ENCODE measurements at regions not wholly inside any gene's neighbourhood (a gene's known extent, or its start where the extent isn't known, plus 50 kb on each side); places are given as distances from the start of the nearest gene placed in this dataset.

GRCh38 chr2:129757915-129758783 lies 221.3 kb upstream of the RAB6C start:
- intact Hi-C loops (cut with micrococcal nuclease; ENCODE audit: unreplicated experiment) = no loop called here
- CTCF ChIA-PET = no interaction called here
- Histone ChIP-seq H3K27ac (ENCODE audit: low read depth, low read length, poor library complexity, severe bottlenecking) (no peak overlapping the region), H3K36me3 (ENCODE audit: insufficient read depth, low read length, poor library complexity, severe bottlenecking) (no peaks in the 10 kb centered on the region), H3K9me3 (ENCODE audit: low read depth, low read length, poor library complexity, severe bottlenecking) (no peaks in the 10 kb centered on the region), H3K4me1 (ENCODE audit: insufficient read depth, low read length, poor library complexity, severe bottlenecking) (no peaks in the 10 kb centered on the region), H3K27me3 (replicated peaks; ENCODE audit: insufficient read depth, low read depth, low read length, poor library complexity) (no peaks in the 10 kb centered on the region), H3K4me3 (ENCODE audit: low read depth, low read length, poor library complexity, severe bottlenecking) (no peak overlapping the region)
- DNase-seq (ENCODE audit: low spot score) = no peak
- POLR2A ChIA-PET (ENCODE audit: low non-redundant PET) = no interaction called here
- BruUV-seq (replicated peaks) = no TSS peak
- TF ChIP-seq CTCF (conservative IDR thresholded peaks at IDR 0.05; ENCODE audit: low read depth, low read length) (0 out of 2 replicates have a peak, but pooled peaks have one; percentile 13), EZH2 (IDR thresholded peaks at IDR 0.05; ENCODE audit: borderline replicate concordance, low read depth, low read length, poor library complexity, severe bottlenecking) (no peak)

GRCh38 chr2:129758784-129759471 lies 220.5 kb upstream of the RAB6C start:
- DNase-seq (ENCODE audit: low spot score) = no peak

GRCh38 chr2:129759472-129760010 lies 219.9 kb upstream of the RAB6C start:
- DNase-seq (ENCODE audit: low spot score) = no peak
- no TSS peak for BruUV-seq (replicated peaks)
- H3K4me1 ChIP-seq (ENCODE audit: insufficient read depth, low read length, poor library complexity, severe bottlenecking) = no peaks in the 10 kb centered on the region
- H3K27ac ChIP-seq (ENCODE audit: low read depth, low read length, poor library complexity, severe bottlenecking) = no peak overlapping the region
- H3K36me3 ChIP-seq (ENCODE audit: insufficient read depth, low read length, poor library complexity, severe bottlenecking) = no peaks in the 10 kb centered on the region
- TF ChIP-seq EZH2 (IDR thresholded peaks at IDR 0.05; ENCODE audit: borderline replicate concordance, low read depth, low read length, poor library complexity, severe bottlenecking) (no peak), CTCF (conservative IDR thresholded peaks at IDR 0.05; ENCODE audit: low read depth, low read length) (no peak)
- ChIA-PET POLR2A (ENCODE audit: low non-redundant PET) (no interaction called here), CTCF (no interaction called here)
- H3K9me3 ChIP-seq (ENCODE audit: low read depth, low read length, poor library complexity, severe bottlenecking) = no peaks in the 10 kb centered on the region
- no peaks in the 10 kb centered on the region for H3K27me3 ChIP-seq (replicated peaks; ENCODE audit: insufficient read depth, low read depth, low read length, poor library complexity)
- intact Hi-C loops (cut with micrococcal nuclease; ENCODE audit: unreplicated experiment) = no loop called here
- no peak overlapping the region for H3K4me3 ChIP-seq (ENCODE audit: low read depth, low read length, poor library complexity, severe bottlenecking)

More at GRCh38 chr2:129758784-129759471, 220.5 kb upstream of the RAB6C start:
- POLR2A ChIA-PET (ENCODE audit: low non-redundant PET) = no interaction called here
- Histone ChIP-seq H3K4me3 (ENCODE audit: low read depth, low read length, poor library complexity, severe bottlenecking) (no peak overlapping the region), H3K36me3 (ENCODE audit: insufficient read depth, low read length, poor library complexity, severe bottlenecking) (no peaks in the 10 kb centered on the region), H3K4me1 (ENCODE audit: insufficient read depth, low read length, poor library complexity, severe bottlenecking) (no peaks in the 10 kb centered on the region), H3K27me3 (replicated peaks; ENCODE audit: insufficient read depth, low read depth, low read length, poor library complexity) (no peaks in the 10 kb centered on the region), H3K9me3 (ENCODE audit: low read depth, low read length, poor library complexity, severe bottlenecking) (no peaks in the 10 kb centered on the region), H3K27ac (ENCODE audit: low read depth, low read length, poor library complexity, severe bottlenecking) (no peak overlapping the region)
- TF ChIP-seq CTCF (conservative IDR thresholded peaks at IDR 0.05; ENCODE audit: low read depth, low read length) (no peak), EZH2 (IDR thresholded peaks at IDR 0.05; ENCODE audit: borderline replicate concordance, low read depth, low read length, poor library complexity, severe bottlenecking) (no peak)
- intact Hi-C loops (cut with micrococcal nuclease; ENCODE audit: unreplicated experiment) = no loop called here
- no TSS peak for BruUV-seq (replicated peaks)
- CTCF ChIA-PET = no interaction called here

All from A673 (cell line).